SU-DHL-6 (cell line): ENCODE measurements at regions not wholly inside any gene's neighbourhood (a gene's known extent, or its start where the extent isn't known, plus 50 kb on each side); places are given as distances from the start of the nearest gene placed in this dataset.

ENCODE experiments used
- H2AFZ ChIP-seq: fragments of 200-600 bp; sonication (generic); 2 replicates; pipeline ENCODE4 v1.6.1; 2014; ENCODE audit warnings: low read depth, mild to moderate bottlenecking, moderate library complexity, mixed read lengths, antibody characterized with exemption, low read length; ENCODE audit not compliant: severe bottlenecking
- H3F3A ChIP-seq: fragments of 200-600 bp; shearing (Covaris generic); 2 replicates; pipeline ENCODE4 v1.6.0; 2016; ENCODE audit warnings: antibody characterized with exemption, mild to moderate bottlenecking; ENCODE audit not compliant: insufficient read depth
- H3K27ac ChIP-seq: fragments of 200-600 bp; sonication (generic); 2 replicates; pipeline ENCODE4 v1.5.1; 2016; ENCODE audit warnings: low read depth, mild to moderate bottlenecking, low read length, moderate library complexity, mixed read lengths
- H3K27me3 ChIP-seq: fragments of 200-600 bp; sonication (generic), shearing (Covaris generic); 2 replicates; pipeline ENCODE4 v1.6.0; 2014; ENCODE audit warnings: mild to moderate bottlenecking, low read length
- H3K36me3 ChIP-seq: fragments of 200-600 bp; sonication (generic); 2 replicates; pipeline ENCODE4 v1.6.1; 2014; ENCODE audit warnings: mild to moderate bottlenecking, low read length, mixed read lengths
- H3K4me2 ChIP-seq: fragments of 300-600, 200-600 bp; shearing (Covaris generic), sonication (generic); 2 replicates; pipeline ENCODE4 v1.6.0; 2014; ENCODE audit warnings: low read length, low read depth, mild to moderate bottlenecking; ENCODE audit not compliant: poor library complexity, severe bottlenecking
- H3K4me3 ChIP-seq: fragments of 200-600 bp; sonication (generic); 2 replicates; pipeline ENCODE4 v1.5.1; 2014; ENCODE audit warnings: antibody characterized with exemption, low read length, mild to moderate bottlenecking, mixed read lengths; ENCODE audit not compliant: insufficient read depth, poor library complexity, severe bottlenecking
- H3K79me2 ChIP-seq: fragments of 200-600 bp; sonication (generic); 2 replicates; pipeline ENCODE4 v1.6.1; 2014; ENCODE audit warnings: mild to moderate bottlenecking, low read length, moderate library complexity; ENCODE audit not compliant: insufficient read depth
- H3K9ac ChIP-seq: fragments of 200-600 bp; sonication (generic); 2 replicates; pipeline ENCODE4 v1.7.0; 2014; ENCODE audit warnings: mild to moderate bottlenecking, low read length
- H3K9me2 ChIP-seq: fragments of 200-600 bp; sonication (generic); replicated peaks from 2 replicates; pipeline ENCODE4 v1.6.1; 2014; ENCODE audit warnings: low read length; ENCODE audit not compliant: insufficient read depth
- H3K9me3 ChIP-seq: fragments of 200-600 bp; sonication (generic); 2 replicates; pipeline ENCODE4 v1.6.1; 2014; ENCODE audit warnings: low read length, mixed read lengths; ENCODE audit not compliant: insufficient read depth
- H4K20me1 ChIP-seq: fragments of 200-600 bp; sonication (generic); 2 replicates; pipeline ENCODE4 v1.6.1; 2014; ENCODE audit warnings: low read depth, mild to moderate bottlenecking, antibody characterized with exemption, low read length, moderate library complexity, mixed read lengths
- CTCF ChIP-seq: fragments of 200-600 bp; sonication (generic); IDR thresholded peaks from one replicate; pipeline ENCODE4 v1.5.1; 2017; ENCODE audit warnings: antibody characterized with exemption, mild to moderate bottlenecking, low read length, moderate library complexity; ENCODE audit not compliant: insufficient read depth, poor library complexity, severe bottlenecking
- EZH2phosphoT487 ChIP-seq: fragments of 200-600 bp; sonication (generic), shearing (Covaris generic); conservative IDR thresholded peaks from 2 replicates; pipeline ENCODE4 v1.6.1; 2018; ENCODE audit warnings: mild to moderate bottlenecking, antibody characterized with exemption, low read length, moderate library complexity, mixed read lengths

- no peak overlapping the region for H3K9ac ChIP-seq
- no peaks in the 10 kb centered on the region for H3K9me2 ChIP-seq
- H3K79me2 ChIP-seq, result no peaks in the 10 kb centered on the region
- H3K4me3 ChIP-seq, result no peak overlapping the region
- H3K9me3 ChIP-seq, result no peaks in the 10 kb centered on the region
- H3F3A ChIP-seq, result no peaks in the 10 kb centered on the region
- no peak for TF ChIP-seq CTCF
- no peak for TF ChIP-seq EZH2phosphoT487
- no peak overlapping the region for H3K4me2 ChIP-seq
- H4K20me1 ChIP-seq, result no peaks in the 10 kb centered on the region
- H2AFZ ChIP-seq, result no peak overlapping the region
- no peaks in the 10 kb centered on the region for H3K27me3 ChIP-seq
- no peaks in the 10 kb centered on the region for H3K36me3 ChIP-seq
- H3K27ac ChIP-seq, result no peak overlapping the region
Observed at GRCh38 chr14:87063181-87063580, 929.8 kb downstream of the GALC start.

- H3K9ac ChIP-seq, result no peak overlapping the region
Observed at GRCh38 chr14:87060405-87060804, 932.6 kb downstream of the GALC start.

GRCh38 chr14:87059060-87059839, 933.7 kb downstream of the GALC start:
- H3K27ac ChIP-seq, result no peak overlapping the region
- no peak overlapping the region for H3K9ac ChIP-seq
- H3K79me2 ChIP-seq, result no peaks in the 10 kb centered on the region
- H3K36me3 ChIP-seq, result no peaks in the 10 kb centered on the region
- no peak for TF ChIP-seq CTCF
- no peak for TF ChIP-seq EZH2phosphoT487
- H3K9me2 ChIP-seq, result no peaks in the 10 kb centered on the region
- H4K20me1 ChIP-seq, result no peaks in the 10 kb centered on the region
- no peak overlapping the region for H3K4me3 ChIP-seq
- no peak overlapping the region for H2AFZ ChIP-seq
- no peaks in the 10 kb centered on the region for H3K27me3 ChIP-seq
- no peaks in the 10 kb centered on the region for H3F3A ChIP-seq
- H3K4me2 ChIP-seq, result no peak overlapping the region
- H3K9me3 ChIP-seq, result no peaks in the 10 kb centered on the region

More at GRCh38 chr14:87060405-87060804, 932.6 kb downstream of the GALC start:
- Histone ChIP-seq H3K9me2 (no peaks in the 10 kb centered on the region), H4K20me1 (no peaks in the 10 kb centered on the region), H3K4me3 (no peak overlapping the region), H3K9me3 (no peaks in the 10 kb centered on the region), H3K36me3 (no peaks in the 10 kb centered on the region), H3K4me2 (no peak overlapping the region), H3K27me3 (no peaks in the 10 kb centered on the region), H3F3A (no peaks in the 10 kb centered on the region), H2AFZ (no peak overlapping the region), H3K27ac (no peak overlapping the region), H3K79me2 (no peaks in the 10 kb centered on the region)
- no peak for TF ChIP-seq EZH2phosphoT487
- TF ChIP-seq CTCF, result no peak
